Activated CD4-positive, alpha-beta T cell treated with anti-CD3 and anti-CD28 coated beads for 36 hours (primary cell): ENCODE measurements at regions not wholly inside any gene's neighbourhood (a gene's known extent, or its start where the extent isn't known, plus 50 kb on each side); places are given as distances from the start of the nearest gene placed in this dataset.
"Not testable (repeated sequence)": the region's sequence is repeated elsewhere in the genome, so short reads cannot be mapped to it uniquely, and the experiment has no call there.

Experiments
- ATAC-seq: fragments of 200-7000 bp; cut with Tn5 transposase; one replicate; pipeline ENCODE4 v1.10.0; 2021; ENCODE audit warnings: mild to moderate bottlenecking, moderate library complexity
- CTCF ChIA-PET: fragments of 350-600 bp; sonication (Branson Sonifier 250); formaldehyde crosslinking; loops from one replicate; lab custom pipeline; 2021; ENCODE audit warnings: antibody characterized with exemption; lab: Charles Lee
- POLR2A ChIA-PET: fragments of 350-600 bp; sonication (Branson Sonifier 250); formaldehyde crosslinking; loops from one replicate; lab custom pipeline; 2021; ENCODE audit warnings: antibody characterized with exemption, inconsistent platforms; lab: Charles Lee
- DNase-seq: peaks from one replicate; pipeline ENCODE4 v3.0.0-alpha.2; 2020
- H3K27ac Mint-ChIP-seq: one replicate; pipeline ENCODE4 v1.8.0; 2021; ENCODE audit warnings: mixed read lengths
- H3K27me3 Mint-ChIP-seq: one replicate; pipeline ENCODE4 v1.8.0; 2021; ENCODE audit warnings: mixed read lengths
- H3K36me3 Mint-ChIP-seq: one replicate; pipeline ENCODE4 v1.8.0; 2021; ENCODE audit warnings: low read depth, mixed read lengths
- H3K4me1 Mint-ChIP-seq: one replicate; pipeline ENCODE4 v1.8.0; 2021; ENCODE audit warnings: mixed read lengths
- H3K4me3 Mint-ChIP-seq: one replicate; pipeline ENCODE4 v1.8.0; 2021; ENCODE audit warnings: mild to moderate bottlenecking, moderate library complexity, mixed read lengths
- H3K9me3 Mint-ChIP-seq: one replicate; pipeline ENCODE4 v1.8.0; 2021; ENCODE audit warnings: low read depth, mixed read lengths
- intact Hi-C, 2 experiments: fragments of 100-400 bp; cut with DNase I in 1 of 2; cut with micrococcal nuclease in 1 of 2; formaldehyde crosslinking; loops; one replicate each; pipeline versions ENCODE4 v1.14.2 to v1.15.1; 2022 to 2024; cut with DNase I, micrococcal nuclease

GRCh38 chr4:85132117-85132516 is 165.6 kb upstream of the WDFY3 start:
- Mint-ChIP-seq H3K9me3 (peaks cover 4% of the 10 kb centered on the region), H3K36me3 (no peaks in the 10 kb centered on the region)
- POLR2A ChIA-PET = no interaction called here

GRCh38 chr4:85132570-85132969 is 166.1 kb upstream of the WDFY3 start:
- ChIA-PET CTCF (no interaction called here), POLR2A (no interaction called here)
- Mint-ChIP-seq H3K4me1 (no peaks in the 10 kb centered on the region), H3K4me3 (no peak overlapping the region), H3K36me3 (no peaks in the 10 kb centered on the region), H3K27ac (no peak overlapping the region), H3K27me3 (peaks cover 2% of the 10 kb centered on the region), H3K9me3 (peaks cover 4% of the 10 kb centered on the region)
- DNase-seq (no peak), ATAC-seq (no peak)
- intact Hi-C loops = no loop called here

More at GRCh38 chr4:85132117-85132516, 165.6 kb upstream of the WDFY3 start:
- CTCF ChIA-PET = no interaction called here
- DNase-seq (no peak), ATAC-seq (no peak)
- Mint-ChIP-seq H3K4me1 (no peaks in the 10 kb centered on the region), H3K4me3 (no peak overlapping the region), H3K27me3 (no peaks in the 10 kb centered on the region), H3K27ac (no peak overlapping the region)
- intact Hi-C loops = no loop called here

GRCh38 chr4:85139749-85140148 is 173.3 kb upstream of the WDFY3 start:
- H3K36me3 Mint-ChIP-seq, intact Hi-C loops: not testable (repeated sequence)

DNA sequence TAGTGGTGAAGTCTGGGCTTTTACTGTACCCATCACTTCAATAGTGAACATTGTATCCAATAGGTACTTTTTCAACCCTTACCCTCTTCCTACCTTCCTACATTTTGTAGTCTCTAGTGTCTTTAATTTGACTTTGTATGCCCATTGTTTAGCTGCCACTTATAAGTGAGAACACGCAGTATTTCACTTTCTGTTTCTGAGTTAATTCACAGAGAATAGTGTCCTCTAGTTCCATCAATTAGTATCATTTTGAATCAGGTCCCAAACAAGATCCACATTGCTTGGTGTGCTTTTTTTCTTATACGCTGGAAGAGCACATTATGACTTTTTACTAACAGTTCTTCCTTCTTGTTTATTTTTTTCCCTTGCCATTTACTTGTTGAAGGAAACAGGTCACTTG is 176.0 kb upstream of the WDFY3 start:
- no peaks in the 10 kb centered on the region for H3K9me3 Mint-ChIP-seq
- ATAC-seq (no peak), DNase-seq (no peak)
- CTCF ChIA-PET = no interaction called here
- peaks cover 5% of the 10 kb centered on the region for H3K27me3 Mint-ChIP-seq
- H3K4me3 Mint-ChIP-seq = no peak overlapping the region
- intact Hi-C loops = no loop called here
- POLR2A ChIA-PET = no interaction called here
- no peak overlapping the region for H3K27ac Mint-ChIP-seq
- H3K4me1 Mint-ChIP-seq = no peaks in the 10 kb centered on the region
- no peaks in the 10 kb centered on the region for H3K36me3 Mint-ChIP-seq

More at GRCh38 chr4:85139749-85140148, 173.3 kb upstream of the WDFY3 start:
- CTCF ChIA-PET, H3K4me3 Mint-ChIP-seq, H3K9me3 Mint-ChIP-seq, DNase-seq, H3K27ac Mint-ChIP-seq, H3K27me3 Mint-ChIP-seq, POLR2A ChIA-PET, ATAC-seq, H3K4me1 Mint-ChIP-seq: not testable (repeated sequence)

- intact Hi-C loops = loop anchor here (1.0 to 5.0 kb wide), 7 partner anchors 223 to 897 kb away; no protein-coding TSS in a partner anchor
- ChIA-PET POLR2A (no interaction called here), CTCF (interaction anchor here (0.6 to 2.7 kb wide), 5 partner anchors 63 to 822 kb away, joined by 3 to 7 read pairs (median 4); no protein-coding TSS in a partner anchor)
- Mint-ChIP-seq H3K27ac (no peak overlapping the region), H3K4me1 (no peaks in the 10 kb centered on the region), H3K9me3 (no peaks in the 10 kb centered on the region), H3K27me3 (peaks cover 5% of the 10 kb centered on the region), H3K36me3 (no peaks in the 10 kb centered on the region), H3K4me3 (no peak overlapping the region)
- ATAC-seq = peak; percentile 63
- peak; percentile 25 for DNase-seq
Measured at GRCh38 chr4:85147481-85148076, 181.1 kb upstream of the WDFY3 start.

GRCh38 chr4:85149676-85150075 is 183.2 kb upstream of the WDFY3 start:
- H3K4me3 Mint-ChIP-seq = no peak overlapping the region
- CTCF ChIA-PET = interaction anchor here (0.8 kb wide), 1 partner anchor 602 kb away, joined by 3 read pairs; no protein-coding TSS in a partner anchor
- no peak overlapping the region for H3K27ac Mint-ChIP-seq
- H3K4me1 Mint-ChIP-seq = no peaks in the 10 kb centered on the region
- no peaks in the 10 kb centered on the region for H3K9me3 Mint-ChIP-seq
- intact Hi-C loops = loop anchor here (2.0 to 5.0 kb wide), 4 partner anchors 223 to 895 kb away; no protein-coding TSS in a partner anchor
- POLR2A ChIA-PET = no interaction called here
- H3K36me3 Mint-ChIP-seq = no peaks in the 10 kb centered on the region
- peaks cover 5% of the 10 kb centered on the region for H3K27me3 Mint-ChIP-seq
- ATAC-seq = no peak
- no peak for DNase-seq

DNA sequence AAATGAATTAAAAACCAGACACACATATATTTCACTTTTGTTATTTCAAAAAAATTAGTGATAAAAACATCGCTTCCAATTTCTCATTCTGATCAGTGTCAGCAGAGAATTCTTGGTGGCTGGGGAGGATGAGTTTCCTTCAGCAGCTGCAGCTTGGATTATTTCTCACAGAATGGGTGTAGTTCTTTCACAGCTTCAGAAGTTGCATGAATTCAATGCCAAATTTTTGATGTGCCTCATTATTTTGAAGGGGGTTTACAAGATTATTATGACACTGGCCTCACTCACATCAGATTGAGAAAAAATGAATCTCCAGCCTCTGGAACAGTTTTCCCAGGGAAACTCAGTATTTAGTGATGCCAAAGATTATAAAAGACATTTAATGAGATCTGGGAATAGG is 184.9 kb upstream of the WDFY3 start:
- DNase-seq = no peak
- no peaks in the 10 kb centered on the region for H3K4me1 Mint-ChIP-seq
- intact Hi-C loops = no loop called here
- POLR2A ChIA-PET = no interaction called here
- H3K27ac Mint-ChIP-seq = no peak overlapping the region
- no peak overlapping the region for H3K4me3 Mint-ChIP-seq
- peaks cover 2% of the 10 kb centered on the region for H3K27me3 Mint-ChIP-seq
- H3K9me3 Mint-ChIP-seq = no peaks in the 10 kb centered on the region
- H3K36me3 Mint-ChIP-seq = no peaks in the 10 kb centered on the region
- CTCF ChIA-PET = no interaction called here
- no peak for ATAC-seq

DNA sequence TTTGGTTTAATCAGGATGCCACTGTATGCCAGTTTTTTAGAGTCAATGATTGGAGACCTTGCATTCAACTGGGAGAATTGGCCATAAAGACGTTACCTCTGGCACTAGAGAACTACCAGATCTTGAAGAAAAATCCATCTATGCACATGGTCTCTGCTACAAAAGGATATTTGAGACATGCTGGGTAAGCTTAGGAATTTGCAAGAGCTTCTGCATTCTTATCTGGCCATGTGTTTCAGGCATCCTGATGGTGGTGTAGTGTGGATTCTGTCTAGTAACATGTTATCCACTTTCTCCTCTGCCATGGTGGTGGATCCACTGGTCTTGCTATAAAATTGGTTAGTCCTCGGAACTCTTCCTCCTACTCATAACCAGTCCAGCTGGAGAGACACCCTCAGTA is 185.3 kb upstream of the WDFY3 start:
- POLR2A ChIA-PET = no interaction called here

GRCh38 chr4:85152480-85152879 is 186.0 kb upstream of the WDFY3 start:
- CTCF ChIA-PET = no interaction called here
- POLR2A ChIA-PET = no interaction called here
- H3K27me3 Mint-ChIP-seq = peaks cover 2% of the 10 kb centered on the region

More for the DNA sequence above, 185.3 kb upstream of the WDFY3 start:
- Mint-ChIP-seq H3K4me1 (no peaks in the 10 kb centered on the region), H3K27me3 (peaks cover 2% of the 10 kb centered on the region), H3K27ac (no peak overlapping the region), H3K36me3 (no peaks in the 10 kb centered on the region), H3K9me3 (no peaks in the 10 kb centered on the region), H3K4me3 (no peak overlapping the region)
- ATAC-seq = no peak
- intact Hi-C loops = no loop called here
- CTCF ChIA-PET = no interaction called here
- no peak for DNase-seq

DNA sequence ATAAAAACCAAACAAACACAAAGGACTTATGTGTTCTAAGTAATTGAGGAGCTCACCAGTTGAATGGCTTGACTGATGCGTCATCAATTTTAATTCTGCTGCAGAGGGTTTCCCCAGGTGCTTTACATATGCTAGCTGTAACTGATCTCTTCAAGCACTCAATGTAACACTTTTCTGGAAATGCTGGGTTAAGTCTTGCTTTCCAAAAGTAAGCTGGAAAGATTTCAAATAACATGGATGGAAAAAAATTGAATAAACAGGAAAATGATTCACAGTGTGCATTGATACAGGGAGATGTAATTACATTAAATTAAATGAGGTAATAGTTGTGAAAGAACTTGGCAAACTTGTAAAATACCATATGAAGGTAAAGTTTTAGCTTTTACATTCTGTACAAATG is 186.7 kb upstream of the WDFY3 start:
- intact Hi-C loops = no loop called here
- no peak overlapping the region for H3K27ac Mint-ChIP-seq
- POLR2A ChIA-PET = no interaction called here
- H3K4me1 Mint-ChIP-seq = no peaks in the 10 kb centered on the region
- ATAC-seq (no peak), DNase-seq (no peak)
- peaks cover under 1% of the 10 kb centered on the region for H3K27me3 Mint-ChIP-seq
- no peaks in the 10 kb centered on the region for H3K9me3 Mint-ChIP-seq
- no peak overlapping the region for H3K4me3 Mint-ChIP-seq
- CTCF ChIA-PET = no interaction called here
- H3K36me3 Mint-ChIP-seq = no peaks in the 10 kb centered on the region

More at GRCh38 chr4:85152480-85152879, 186.0 kb upstream of the WDFY3 start:
- intact Hi-C loops = no loop called here
- H3K27ac Mint-ChIP-seq = no peak overlapping the region
- H3K4me1 Mint-ChIP-seq = no peaks in the 10 kb centered on the region
- H3K36me3 Mint-ChIP-seq = no peaks in the 10 kb centered on the region
- no peak overlapping the region for H3K4me3 Mint-ChIP-seq
- no peaks in the 10 kb centered on the region for H3K9me3 Mint-ChIP-seq
- DNase-seq (no peak), ATAC-seq (no peak)

GRCh38 chr4:85154591-85154990 is 188.1 kb upstream of the WDFY3 start:
- Mint-ChIP-seq H3K36me3 (no peaks in the 10 kb centered on the region), H3K27me3 (no peaks in the 10 kb centered on the region), H3K4me3 (no peak overlapping the region), H3K4me1 (no peaks in the 10 kb centered on the region), H3K9me3 (no peaks in the 10 kb centered on the region), H3K27ac (no peak overlapping the region)
- intact Hi-C loops = no loop called here
- CTCF ChIA-PET = no interaction called here
- DNase-seq (no peak), ATAC-seq (no peak)
- POLR2A ChIA-PET = no interaction called here

DNA sequence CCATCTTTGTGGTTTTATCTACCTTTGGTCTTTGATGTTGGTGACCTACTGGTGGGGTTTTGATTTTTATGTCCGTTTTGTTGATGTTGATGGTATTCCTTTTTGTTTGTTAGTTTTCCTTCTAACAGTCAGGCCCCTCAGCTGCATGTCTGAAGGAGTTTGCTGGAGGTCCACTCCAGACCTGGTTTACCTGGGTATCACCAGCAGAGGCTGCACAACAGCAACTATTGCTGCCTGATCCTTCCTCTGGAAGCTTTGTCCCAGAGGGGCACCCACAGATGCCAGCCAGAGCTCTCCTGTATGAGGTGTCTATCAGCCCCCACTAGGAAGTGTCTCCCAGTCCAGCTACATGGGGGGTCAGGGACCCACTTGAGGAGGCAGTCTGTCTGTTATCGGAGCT is 199.3 kb upstream of the WDFY3 start:
- Mint-ChIP-seq H3K27ac (no peak overlapping the region), H3K27me3 (no peaks in the 10 kb centered on the region), H3K4me3 (no peak overlapping the region), H3K9me3 (peaks cover 3% of the 10 kb centered on the region), H3K4me1 (no peaks in the 10 kb centered on the region), H3K36me3 (no peaks in the 10 kb centered on the region)
- intact Hi-C loops = no loop called here
- ChIA-PET CTCF (interaction anchor here (1.4 kb wide), 1 partner anchor 9 kb away, joined by 3 read pairs; no protein-coding TSS in a partner anchor), POLR2A (no interaction called here)
- no peak for ATAC-seq
- DNase-seq = no peak
